ENCODE measurements at regions not wholly inside any gene's neighbourhood (a gene's known extent, or its start where the extent isn't known, plus 50 kb on each side); places are given as distances from the start of the nearest gene placed in this dataset.
A peak's percentile ranks its signal among the peaks of the same experiment; 100 is the strongest.
"Not testable (repeated sequence)": the region's sequence is repeated elsewhere in the genome, so short reads cannot be mapped to it uniquely, and the experiment has no call there.

DNA sequence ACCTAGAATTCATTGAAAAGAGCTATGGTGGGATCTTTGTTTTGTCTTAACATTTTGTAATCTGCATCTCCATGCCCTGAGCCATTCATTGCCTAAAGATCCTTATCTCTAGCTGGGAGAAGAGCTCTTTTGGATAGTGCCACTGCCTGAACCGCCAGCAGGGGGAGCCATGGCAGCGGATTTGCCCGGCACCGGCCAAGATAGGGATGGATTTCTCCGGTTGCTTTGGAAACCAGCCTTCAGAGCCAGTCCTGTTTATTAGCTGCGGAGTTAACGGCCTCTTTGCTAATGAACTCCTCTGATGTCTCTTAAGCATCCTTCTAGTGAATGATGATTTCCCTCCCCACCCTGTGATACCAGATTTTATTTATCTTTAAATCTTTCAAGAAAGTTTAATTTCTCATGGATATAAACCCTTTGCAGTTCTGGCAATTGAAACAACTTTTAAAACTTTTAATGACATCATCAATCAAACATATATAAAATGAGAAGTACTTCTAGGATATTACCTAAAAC is 58.2 kb upstream of the LYZL2 start:
- Histone ChIP-seq H3K27me3 (peaks cover 0 to 49% (median 0%) of the 10 kb centered on the region in 4 donors), H3K4me1 (no peaks in the 10 kb centered on the region), H3K27ac (no peak overlapping the region), H3K4me3 (no peak overlapping the region), H3K36me3 (no peaks in the 10 kb centered on the region), H3K9me3 (no peaks in the 10 kb centered on the region)
- intact Hi-C loops (cut with DNase I): no loop called here
- TF ChIP-seq POLR2A (IDR thresholded peaks at IDR 0.05) (no peak), CTCF (IDR thresholded peaks at IDR 0.05) (peak; percentile 67 to 91 (median 82))
- WGBS, 2 donors: 1 to 3% methylated on average over 7 of the region's 7 CpGs
- DNase-seq: no peak

- no peak overlapping the region for H3K4me3 ChIP-seq
- 48 to 49% methylated on average over 3 of the region's 3 CpGs for WGBS, 2 donors
- H3K27me3 ChIP-seq: peaks cover 0 to 48% (median 0%) of the 10 kb centered on the region in 4 donors
- peaks cover 0 to 5% (median 0%) of the 10 kb centered on the region in 3 donors for H3K4me1 ChIP-seq
- TF ChIP-seq POLR2A (IDR thresholded peaks at IDR 0.05): no peak
- TF ChIP-seq CTCF (IDR thresholded peaks at IDR 0.05): no peak
- H3K9me3 ChIP-seq: no peaks in the 10 kb centered on the region
- no peaks in the 10 kb centered on the region for H3K36me3 ChIP-seq
- no peak overlapping the region for H3K27ac ChIP-seq
- DNase-seq: no peak
- intact Hi-C loops (cut with DNase I): no loop called here
Observed at GRCh38 chr10:30686708-30687107, 57.2 kb upstream of the LYZL2 start.

- intact Hi-C loops (cut with DNase I): no loop called here
- no peaks in the 10 kb centered on the region for H3K9me3 ChIP-seq
- WGBS, 2 donors: 47 to 58% methylated on average over 4 to 5 of the region's 10 CpGs
- H3K27me3 ChIP-seq: peaks cover 0 to 40% (median 0%) of the 10 kb centered on the region in 4 donors
- H3K4me1 ChIP-seq: peaks cover 0 to 5% (median 0%) of the 10 kb centered on the region in 3 donors
- no peaks in the 10 kb centered on the region for H3K36me3 ChIP-seq
- DNase-seq: no peak
- TF ChIP-seq CTCF (IDR thresholded peaks at IDR 0.05) (no peak), POLR2A (IDR thresholded peaks at IDR 0.05) (no peak)
- no peak overlapping the region for H3K4me3 ChIP-seq
- no peak overlapping the region for H3K27ac ChIP-seq
Observed at GRCh38 chr10:30683496-30683895, 53.9 kb upstream of the LYZL2 start.

DNA sequence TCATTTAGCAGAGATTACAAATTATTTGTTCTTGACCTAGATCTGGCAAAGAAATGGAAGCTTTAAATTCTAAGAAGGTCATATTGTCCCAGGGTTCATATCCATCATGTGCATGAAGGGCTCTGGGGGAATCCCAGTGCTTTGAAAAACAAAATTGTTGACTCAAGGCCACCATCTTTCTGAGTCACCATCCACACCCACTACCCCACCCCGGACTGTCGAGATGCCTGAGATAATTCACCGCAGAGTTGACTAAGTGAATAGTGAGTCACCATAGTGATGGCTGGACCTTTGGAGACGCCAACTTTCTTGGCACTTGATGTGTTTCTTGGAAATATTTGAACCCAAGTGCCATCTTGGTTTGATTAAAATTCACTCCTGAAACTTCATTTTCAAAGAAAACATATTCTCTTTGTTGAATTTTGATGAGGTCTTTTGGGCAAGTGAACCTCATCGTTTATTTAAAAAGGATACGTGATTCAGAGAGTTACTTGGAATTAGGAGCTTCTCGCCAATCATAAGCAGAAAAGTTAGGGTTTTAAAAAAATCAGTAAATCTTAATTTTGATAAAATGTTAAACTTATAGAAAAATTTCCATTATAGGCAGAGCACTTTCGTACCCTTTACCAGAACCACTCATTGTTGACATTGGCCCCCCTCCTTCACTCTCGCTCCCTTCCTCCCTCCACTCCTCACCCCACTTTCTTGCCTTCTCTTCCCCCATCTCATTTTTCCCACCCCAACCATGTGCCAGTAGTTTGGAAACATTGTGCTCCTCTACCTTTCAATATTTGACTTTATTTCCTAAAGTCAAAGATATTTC is 53.0 kb upstream of the LYZL2 start:
- H3K4me3 ChIP-seq; H3K27ac ChIP-seq; H3K4me1 ChIP-seq; intact Hi-C loops (cut with DNase I); DNase-seq; H3K36me3 ChIP-seq; H3K9me3 ChIP-seq: not testable (repeated sequence)
- peaks cover 0 to 33% (median 0%) of the 10 kb centered on the region in 4 donors for H3K27me3 ChIP-seq
- WGBS, 2 donors: 38 to 58% methylated on average over 9 of the region's 9 CpGs

- WGBS, 2 donors: 65 to 68% methylated on average over 1 of the region's 1 CpG
- H3K27ac ChIP-seq: no peak overlapping the region
- H3K4me3 ChIP-seq: no peak overlapping the region
- H3K27me3 ChIP-seq: peaks cover 0 to 21% (median 0%) of the 10 kb centered on the region in 4 donors
- H3K36me3 ChIP-seq: no peaks in the 10 kb centered on the region
- H3K4me1 ChIP-seq: peaks cover 0 to 5% (median 0%) of the 10 kb centered on the region in 3 donors
- TF ChIP-seq CTCF (IDR thresholded peaks at IDR 0.05) (no peak), POLR2A (IDR thresholded peaks at IDR 0.05) (no peak)
- intact Hi-C loops (cut with DNase I): no loop called here
- DNase-seq: no peak
- H3K9me3 ChIP-seq: no peaks in the 10 kb centered on the region
Observed at GRCh38 chr10:30680908-30681307, 51.4 kb upstream of the LYZL2 start.
